Upper lobe of right lung (tissue), 1 donor: ENCODE measurements at regions not wholly inside any gene's neighbourhood (a gene's known extent, or its start where the extent isn't known, plus 50 kb on each side); places are given as distances from the start of the nearest gene placed in this dataset.

Source experiments
- ATAC-seq: fragments of 200-7000 bp; cut with Tn5 transposase; one replicate; pipeline ENCODE4 v1.9.1; 2020; ENCODE audit warnings: mild to moderate bottlenecking, moderate library complexity
- DNase-seq: peaks from one replicate; pipeline ENCODE4 v3.0.0-alpha.2; 2020
- H3K27ac ChIP-seq: fragments of 200-600 bp; one replicate; pipeline ENCODE4 v1.8.0; 2022
- H3K27me3 ChIP-seq: fragments of 200-600 bp; one replicate; pipeline ENCODE4 v1.8.0; 2022; ENCODE audit warnings: mild to moderate bottlenecking
- H3K36me3 ChIP-seq: fragments of 200-600 bp; one replicate; pipeline ENCODE4 v1.8.0; 2022
- H3K4me1 ChIP-seq: fragments of 200-600 bp; one replicate; pipeline ENCODE4 v1.8.0; 2022
- H3K4me3 ChIP-seq: fragments of 200-600 bp; one replicate; pipeline ENCODE4 v1.8.0; 2022; ENCODE audit warnings: mild to moderate bottlenecking
- H3K9me3 ChIP-seq: fragments of 200-600 bp; one replicate; pipeline ENCODE4 v1.8.0; 2022
- CTCF ChIP-seq: fragments of 200-600 bp; IDR thresholded peaks from one replicate; pipeline ENCODE4 v1.8.0; 2022; ENCODE audit warnings: antibody characterized with exemption
- intact Hi-C: fragments of 100-400 bp; cut with DNase I; formaldehyde crosslinking; loops from one replicate; pipeline ENCODE4 v1.11.0; 2022
- donor health status: DM: no; HTN: yes; CAD: no; lungs with severe emphysema.

GRCh38 chr5:124481419-124481818, 265.0 kb downstream of the ZNF608 start:
- Histone ChIP-seq H3K9me3 (no peaks in the 10 kb centered on the region), H3K27ac (no peak overlapping the region), H3K4me1 (no peaks in the 10 kb centered on the region), H3K4me3 (no peak overlapping the region), H3K36me3 (no peaks in the 10 kb centered on the region), H3K27me3 (no peaks in the 10 kb centered on the region)
- DNase-seq (no peak), ATAC-seq (no peak)
- intact Hi-C loops: no loop called here
- no peak for TF ChIP-seq CTCF

GRCh38 chr5:124480964-124481363, 265.5 kb downstream of the ZNF608 start:
- ATAC-seq (no peak), DNase-seq (no peak)
- no peak overlapping the region for H3K27ac ChIP-seq
- no peak overlapping the region for H3K4me3 ChIP-seq
- H3K4me1 ChIP-seq: no peaks in the 10 kb centered on the region
- no peaks in the 10 kb centered on the region for H3K36me3 ChIP-seq
- H3K27me3 ChIP-seq: no peaks in the 10 kb centered on the region
- no peaks in the 10 kb centered on the region for H3K9me3 ChIP-seq
- intact Hi-C loops: no loop called here
- TF ChIP-seq CTCF: no peak

- Histone ChIP-seq H3K27ac (no peak overlapping the region), H3K27me3 (no peaks in the 10 kb centered on the region), H3K9me3 (no peaks in the 10 kb centered on the region), H3K4me3 (no peak overlapping the region), H3K4me1 (no peaks in the 10 kb centered on the region), H3K36me3 (no peaks in the 10 kb centered on the region)
- no peak for TF ChIP-seq CTCF
- DNase-seq (no peak), ATAC-seq (no peak)
- intact Hi-C loops: no loop called here
These were observed 266.4 kb downstream of the ZNF608 start for GRCh38 chr5:124480022-124480421.

GRCh38 chr5:124478264-124478663, 268.2 kb downstream of the ZNF608 start:
- intact Hi-C loops: no loop called here
- no peak overlapping the region for H3K4me3 ChIP-seq
- ATAC-seq: no peak
- no peak for DNase-seq
- TF ChIP-seq CTCF: no peak
- no peaks in the 10 kb centered on the region for H3K4me1 ChIP-seq
- H3K27me3 ChIP-seq: no peaks in the 10 kb centered on the region
- H3K9me3 ChIP-seq: no peaks in the 10 kb centered on the region
- no peak overlapping the region for H3K27ac ChIP-seq
- no peaks in the 10 kb centered on the region for H3K36me3 ChIP-seq

GRCh38 chr5:124477577-124477976, 268.9 kb downstream of the ZNF608 start:
- intact Hi-C loops: no loop called here
- no peak for DNase-seq
- Histone ChIP-seq H3K4me3 (no peak overlapping the region), H3K9me3 (no peaks in the 10 kb centered on the region), H3K27ac (no peak overlapping the region), H3K27me3 (no peaks in the 10 kb centered on the region), H3K4me1 (no peaks in the 10 kb centered on the region), H3K36me3 (no peaks in the 10 kb centered on the region)
- no peak for ATAC-seq
- no peak for TF ChIP-seq CTCF

GRCh38 chr5:124477062-124477461, 269.4 kb downstream of the ZNF608 start:
- ATAC-seq: no peak
- H3K27ac ChIP-seq: no peak overlapping the region
- no peak for TF ChIP-seq CTCF

More at GRCh38 chr5:124477062-124477461, 269.4 kb downstream of the ZNF608 start:
- no peak for DNase-seq
- Histone ChIP-seq H3K36me3 (no peaks in the 10 kb centered on the region), H3K9me3 (no peaks in the 10 kb centered on the region), H3K4me1 (no peaks in the 10 kb centered on the region), H3K4me3 (no peak overlapping the region), H3K27me3 (no peaks in the 10 kb centered on the region)
- intact Hi-C loops: no loop called here
